Mesothelial cell of epicardium (in vitro differentiated cells): ENCODE measurements at regions not wholly inside any gene's neighbourhood (a gene's known extent, or its start where the extent isn't known, plus 50 kb on each side); places are given as distances from the start of the nearest gene placed in this dataset.

ENCODE experiments used
- DNase-seq, 2 experiments: peaks; one replicate each; pipeline ENCODE4 v3.0.0; 2021; ENCODE audit warnings: low spot score in 2 of 2; ENCODE audit not compliant: unreplicated experiment in 2 of 2
- H3K27ac Mint-ChIP-seq: 2 replicates; pipeline ENCODE4 v1.8.0; 2021; ENCODE audit warnings: mixed read lengths
- H3K27me3 Mint-ChIP-seq: 2 replicates; pipeline ENCODE4 v1.8.0; 2021; ENCODE audit warnings: low read depth, mixed read lengths
- H3K36me3 Mint-ChIP-seq: 2 replicates; pipeline ENCODE4 v1.8.0; 2021; ENCODE audit warnings: mixed read lengths
- H3K4me1 Mint-ChIP-seq: 2 replicates; pipeline ENCODE4 v1.8.0; 2021; ENCODE audit warnings: mixed read lengths
- H3K4me3 Mint-ChIP-seq: 2 replicates; pipeline ENCODE4 v1.8.0; 2021; ENCODE audit warnings: mild to moderate bottlenecking, moderate library complexity, mixed read lengths
- H3K9me3 Mint-ChIP-seq: 2 replicates; pipeline ENCODE4 v1.8.0; 2021; ENCODE audit warnings: mixed read lengths
- TF ChIP-seq, protein P1 (sequence below): fragments of 200-600 bp; sonication (generic); IDR thresholded peaks from one replicate; pipeline ENCODE4 v1.5.0; 2021; ENCODE audit warnings: antibody characterized with exemption; ENCODE audit not compliant: unreplicated experiment

DNA sequence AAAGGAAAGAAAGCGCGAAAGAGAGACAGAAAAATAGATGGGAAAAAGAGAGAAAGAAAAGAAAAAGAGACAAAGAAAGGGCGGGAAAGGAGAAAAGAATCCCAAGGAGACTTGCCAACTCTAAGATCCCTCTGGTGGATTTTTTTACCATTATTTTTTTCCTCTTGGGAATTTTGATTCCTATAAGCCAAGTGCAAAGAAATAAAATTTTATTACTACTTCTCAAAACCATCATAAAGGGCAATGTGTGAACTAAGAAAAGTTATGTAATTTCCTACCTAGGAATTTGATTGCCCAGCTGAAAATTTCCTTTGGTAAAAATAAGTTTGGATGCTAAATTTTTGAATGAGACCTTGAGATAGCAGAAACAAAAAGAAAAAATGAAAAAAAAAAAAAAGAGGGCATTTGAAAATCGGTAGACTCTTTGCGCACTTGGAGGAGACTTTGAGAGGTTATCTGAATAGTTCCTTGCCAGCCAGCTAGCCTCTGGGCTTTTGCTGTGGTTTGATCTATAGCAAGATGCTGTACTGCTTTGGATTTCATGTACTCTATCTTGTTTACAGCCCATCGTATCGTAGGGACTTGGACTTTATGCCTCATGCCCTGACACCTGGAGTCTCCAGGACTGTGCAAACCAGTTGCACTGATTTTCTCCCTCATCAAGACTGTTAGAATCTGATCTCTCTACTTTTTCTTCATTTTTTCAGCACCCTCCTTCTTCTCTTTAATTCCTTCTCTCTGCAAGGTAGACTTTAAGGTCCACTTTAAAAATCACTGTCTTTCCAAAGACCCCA is 535.4 kb upstream of the MKI67 start:
- DNase-seq: no peak
- Mint-ChIP-seq H3K36me3 (no peaks in the 10 kb centered on the region), H3K27me3 (peaks cover 9% of the 10 kb centered on the region), H3K4me3 (no peak overlapping the region), H3K27ac (no peak overlapping the region), H3K4me1 (no peaks in the 10 kb centered on the region), H3K9me3 (peaks cover 22% of the 10 kb centered on the region)
- TF ChIP-seq, protein P1, sequence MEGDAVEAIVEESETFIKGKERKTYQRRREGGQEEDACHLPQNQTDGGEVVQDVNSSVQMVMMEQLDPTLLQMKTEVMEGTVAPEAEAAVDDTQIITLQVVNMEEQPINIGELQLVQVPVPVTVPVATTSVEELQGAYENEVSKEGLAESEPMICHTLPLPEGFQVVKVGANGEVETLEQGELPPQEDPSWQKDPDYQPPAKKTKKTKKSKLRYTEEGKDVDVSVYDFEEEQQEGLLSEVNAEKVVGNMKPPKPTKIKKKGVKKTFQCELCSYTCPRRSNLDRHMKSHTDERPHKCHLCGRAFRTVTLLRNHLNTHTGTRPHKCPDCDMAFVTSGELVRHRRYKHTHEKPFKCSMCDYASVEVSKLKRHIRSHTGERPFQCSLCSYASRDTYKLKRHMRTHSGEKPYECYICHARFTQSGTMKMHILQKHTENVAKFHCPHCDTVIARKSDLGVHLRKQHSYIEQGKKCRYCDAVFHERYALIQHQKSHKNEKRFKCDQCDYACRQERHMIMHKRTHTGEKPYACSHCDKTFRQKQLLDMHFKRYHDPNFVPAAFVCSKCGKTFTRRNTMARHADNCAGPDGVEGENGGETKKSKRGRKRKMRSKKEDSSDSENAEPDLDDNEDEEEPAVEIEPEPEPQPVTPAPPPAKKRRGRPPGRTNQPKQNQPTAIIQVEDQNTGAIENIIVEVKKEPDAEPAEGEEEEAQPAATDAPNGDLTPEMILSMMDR: no peak

DNA sequence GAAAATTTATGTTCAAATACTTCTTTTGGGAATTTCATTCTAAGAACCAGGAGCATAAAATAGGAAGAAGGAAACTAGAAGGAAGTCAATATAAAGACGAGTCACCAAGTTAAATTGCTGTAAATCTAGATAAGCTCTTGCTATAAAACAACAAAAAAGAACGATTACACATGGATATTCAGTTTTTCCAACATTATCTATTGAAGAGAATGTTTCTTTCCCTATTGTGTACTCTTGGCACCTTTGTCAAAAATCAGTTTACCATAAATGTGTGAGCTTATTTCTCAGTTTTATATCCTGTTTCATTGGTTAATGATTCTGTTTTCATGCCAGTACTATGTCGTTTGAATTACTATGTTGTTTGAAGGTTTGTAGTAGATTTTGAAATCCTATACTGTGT is 536.3 kb upstream of the MKI67 start:
- DNase-seq: no peak
- no peak overlapping the region for H3K4me3 Mint-ChIP-seq
- no peaks in the 10 kb centered on the region for H3K36me3 Mint-ChIP-seq
- TF ChIP-seq, protein P1: no peak
- peaks cover 9% of the 10 kb centered on the region for H3K27me3 Mint-ChIP-seq
- no peaks in the 10 kb centered on the region for H3K4me1 Mint-ChIP-seq
- no peak overlapping the region for H3K27ac Mint-ChIP-seq
- H3K9me3 Mint-ChIP-seq: peaks cover 22% of the 10 kb centered on the region

DNA sequence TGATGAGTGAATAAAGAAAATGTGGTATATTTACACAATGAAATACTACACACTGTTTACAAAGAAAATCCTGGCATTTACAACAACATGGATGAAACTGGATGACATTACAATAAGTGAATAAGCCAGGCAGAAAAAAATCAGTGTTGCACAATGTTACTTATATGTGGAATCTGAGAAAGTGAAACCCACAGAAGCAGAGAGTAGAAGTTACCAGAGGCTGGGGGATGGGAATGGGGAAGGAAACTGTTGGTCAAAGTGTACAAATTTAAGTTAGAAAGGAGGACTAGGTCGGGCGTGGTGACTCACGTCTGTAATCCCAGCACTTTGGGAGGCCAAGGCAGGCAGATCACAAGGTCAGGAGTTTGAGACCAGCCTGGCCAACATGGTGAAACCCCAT is 538.5 kb upstream of the MKI67 start:
- TF ChIP-seq, protein P1: no peak
- H3K27me3 Mint-ChIP-seq: peaks cover 12% of the 10 kb centered on the region
- DNase-seq: no peak
- peaks cover 22% of the 10 kb centered on the region for H3K9me3 Mint-ChIP-seq
- H3K36me3 Mint-ChIP-seq: no peaks in the 10 kb centered on the region
- H3K4me3 Mint-ChIP-seq: no peak overlapping the region
- no peaks in the 10 kb centered on the region for H3K4me1 Mint-ChIP-seq
- no peak overlapping the region for H3K27ac Mint-ChIP-seq

DNA sequence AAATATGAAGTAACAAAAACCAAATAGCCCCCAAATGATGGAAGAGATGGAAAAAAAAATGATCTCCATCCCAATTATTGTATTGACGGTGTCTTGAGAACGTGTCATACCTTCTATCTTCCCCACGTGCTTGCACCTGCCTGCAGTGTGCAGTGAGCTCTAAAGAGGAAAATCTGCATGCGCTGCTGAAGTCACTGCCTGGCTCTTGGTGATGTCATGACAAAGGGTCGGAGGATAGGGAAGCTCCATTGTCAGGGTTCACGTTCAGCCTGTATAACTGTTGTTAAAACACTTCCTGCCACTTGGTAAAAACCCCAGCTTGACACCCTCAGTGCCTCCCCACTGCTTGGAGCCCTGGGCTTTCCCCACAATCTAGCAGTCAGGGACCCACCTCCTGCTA is 549.2 kb upstream of the MKI67 start:
- Mint-ChIP-seq H3K4me1 (no peaks in the 10 kb centered on the region), H3K27me3 (peaks cover 32% of the 10 kb centered on the region), H3K27ac (no peak overlapping the region), H3K36me3 (no peaks in the 10 kb centered on the region), H3K9me3 (no peaks in the 10 kb centered on the region), H3K4me3 (no peak overlapping the region)
- TF ChIP-seq, protein P1: no peak
- DNase-seq: no peak

DNA sequence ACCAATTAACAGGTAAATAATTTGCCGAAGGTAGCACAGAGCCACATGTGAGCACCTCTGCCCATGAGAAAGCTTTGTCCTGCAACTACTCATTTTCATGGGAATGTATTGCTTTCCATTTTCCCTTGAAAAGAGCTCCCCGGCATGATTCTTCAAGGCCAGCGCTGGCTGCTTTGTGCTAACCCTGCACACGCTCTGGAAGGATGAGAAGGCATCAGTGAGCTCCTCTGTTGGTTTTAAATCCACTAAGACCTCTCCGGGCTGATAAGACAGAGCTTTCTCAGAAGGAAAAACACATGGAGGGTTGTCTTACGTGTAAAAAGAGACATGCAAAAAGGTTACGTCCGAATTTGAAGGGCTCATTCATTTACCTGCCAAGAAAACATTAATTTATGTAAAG is 553.9 kb upstream of the MKI67 start:
- H3K27me3 Mint-ChIP-seq: peaks cover 44% of the 10 kb centered on the region
- no peaks in the 10 kb centered on the region for H3K9me3 Mint-ChIP-seq
- H3K4me3 Mint-ChIP-seq: no peak overlapping the region
- H3K36me3 Mint-ChIP-seq: no peaks in the 10 kb centered on the region
- H3K4me1 Mint-ChIP-seq: peaks cover 9% of the 10 kb centered on the region
- H3K27ac Mint-ChIP-seq: no peak overlapping the region
- TF ChIP-seq, protein P1: no peak
- DNase-seq: no peak
